NCI-H526 (cell line): ENCODE measurements at regions not wholly inside any gene's neighbourhood (a gene's known extent, or its start where the extent isn't known, plus 50 kb on each side); places are given as distances from the start of the nearest gene placed in this dataset.
"Not testable (repeated sequence)": the region's sequence is repeated elsewhere in the genome, so short reads cannot be mapped to it uniquely, and the experiment has no call there.

Experiments
- DNase-seq, 2 experiments: peaks; one replicate each; lab custom pipeline; 2025; lab: John Stamatoyannopoulos, UW

- no peak for DNase-seq
Measured at GRCh38 chr11:34830648-34831047, 85.5 kb downstream of the APIP start.

GRCh38 chr11:34830035-34830434 lies 86.1 kb downstream of the APIP start:
- DNase-seq, result no peak

- no peak for DNase-seq
Measured at GRCh38 chr11:34827228-34827627, 89.0 kb downstream of the APIP start.

- no peak for DNase-seq
Measured at GRCh38 chr11:34826384-34826726, 89.8 kb downstream of the APIP start.

GRCh38 chr11:34825670-34826383 lies 90.4 kb downstream of the APIP start:
- peak; percentile 97 to 98 for DNase-seq

GRCh38 chr11:34825315-34825669 lies 90.9 kb downstream of the APIP start:
- no peak for DNase-seq

- DNase-seq, result peak; percentile 15 to 51
Measured at GRCh38 chr11:34824425-34824824, 91.8 kb downstream of the APIP start.

GRCh38 chr11:34823639-34824038 lies 92.5 kb downstream of the APIP start:
- no peak for DNase-seq

GRCh38 chr11:34823197-34823596 lies 93.0 kb downstream of the APIP start:
- no peak for DNase-seq

- DNase-seq, result no peak
Measured at GRCh38 chr11:34819740-34820482, 96.3 kb downstream of the APIP start.

GRCh38 chr11:34817812-34818211 lies 98.4 kb downstream of the APIP start:
- not testable (repeated sequence) for DNase-seq

- DNase-seq, result no peak
Measured at GRCh38 chr11:34816698-34817213, 99.4 kb downstream of the APIP start.

- no peak for DNase-seq
Measured at GRCh38 chr11:34812905-34813576, 103.1 kb downstream of the APIP start.

GRCh38 chr11:34811858-34812257 lies 104.3 kb downstream of the APIP start:
- DNase-seq, result no peak

- no peak for DNase-seq
Measured at GRCh38 chr11:34810107-34810562, 106.0 kb downstream of the APIP start.

- no peak for DNase-seq
Measured at GRCh38 chr11:34809191-34810106, 106.7 kb downstream of the APIP start.

GRCh38 chr11:34806875-34807274 lies 109.3 kb downstream of the APIP start:
- no peak for DNase-seq

GRCh38 chr11:34805937-34806336 lies 110.2 kb downstream of the APIP start:
- DNase-seq, result no peak

- DNase-seq, result no peak
Measured at GRCh38 chr11:34799848-34800247, 116.3 kb downstream of the APIP start.

GRCh38 chr11:34798985-34799384 lies 117.2 kb downstream of the APIP start:
- no peak for DNase-seq

GRCh38 chr11:34797497-34797896 lies 118.7 kb downstream of the APIP start:
- not testable (repeated sequence) for DNase-seq

- no peak for DNase-seq
Measured at GRCh38 chr11:34795641-34796040, 120.5 kb downstream of the APIP start.
